A172 (cell line): ENCODE measurements at regions not wholly inside any gene's neighbourhood (a gene's known extent, or its start where the extent isn't known, plus 50 kb on each side); places are given as distances from the start of the nearest gene placed in this dataset.

Experiments used
- DNase-seq: peaks from one replicate; pipeline ENCODE4 v3.0.0-alpha.2; 2015; ENCODE audit warnings: low spot score

DNA sequence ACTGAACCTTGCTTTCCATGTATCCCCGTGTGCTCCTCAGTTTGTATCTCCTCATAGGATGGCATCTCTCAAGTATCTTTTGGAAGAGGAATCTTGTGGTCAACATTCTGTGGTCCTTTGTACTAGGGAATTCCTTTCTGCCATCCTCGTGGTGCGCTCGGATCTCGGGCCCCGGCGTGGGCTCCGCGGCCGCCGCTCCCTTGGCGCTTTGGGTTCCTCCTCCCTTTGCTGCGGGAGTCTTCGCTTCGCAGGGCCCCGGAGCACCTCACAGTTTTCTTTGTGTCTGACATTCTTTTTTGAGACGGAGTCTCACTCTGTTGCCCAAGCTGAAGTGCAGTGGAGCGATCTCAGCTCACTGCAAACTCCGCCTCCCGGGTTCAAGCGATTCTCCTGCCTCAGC is 264.7 kb downstream of the IRS2 start:
- no peak for DNase-seq

DNA sequence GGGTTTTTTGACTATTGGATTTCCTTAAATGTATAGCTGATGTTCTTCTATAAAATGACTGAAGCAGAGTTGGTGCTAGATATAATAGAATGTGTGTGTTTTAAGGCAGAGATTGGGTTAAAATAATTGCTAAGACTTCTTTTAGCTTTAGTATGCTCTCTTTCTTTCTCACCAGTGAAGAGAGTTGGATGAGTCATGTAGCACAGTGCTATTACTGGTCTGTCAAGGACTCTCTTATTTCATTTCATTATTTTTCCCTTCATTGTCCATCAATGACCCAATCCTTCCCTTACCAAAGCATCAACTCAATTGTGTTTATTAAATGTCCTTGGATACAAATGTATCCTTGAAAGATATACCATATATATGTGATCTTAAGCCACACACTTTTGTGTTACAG is 268.9 kb downstream of the IRS2 start:
- no peak for DNase-seq

DNA sequence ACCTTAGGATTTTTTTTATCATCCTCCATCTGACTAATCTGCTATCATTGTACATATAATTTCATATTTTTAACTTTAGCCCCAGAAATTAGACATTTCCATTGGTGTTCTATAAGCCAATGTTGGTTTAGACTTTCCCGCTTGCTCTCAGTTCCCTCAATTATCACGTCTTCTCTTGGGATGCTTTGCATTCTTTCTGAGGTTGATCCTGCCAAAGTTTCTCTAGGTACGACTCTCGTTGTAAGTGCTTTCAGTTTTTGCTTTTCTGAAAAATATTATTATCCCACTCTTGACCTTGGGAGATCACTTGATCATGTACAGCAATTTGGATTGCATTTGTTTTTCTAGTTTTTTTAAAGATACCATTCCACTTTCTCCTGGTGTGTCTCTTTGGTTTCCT is 270.2 kb downstream of the IRS2 start:
- no peak for DNase-seq

- DNase-seq: no peak
Measured at GRCh38 chr13:109510013-109510412, 276.4 kb downstream of the IRS2 start.

DNA sequence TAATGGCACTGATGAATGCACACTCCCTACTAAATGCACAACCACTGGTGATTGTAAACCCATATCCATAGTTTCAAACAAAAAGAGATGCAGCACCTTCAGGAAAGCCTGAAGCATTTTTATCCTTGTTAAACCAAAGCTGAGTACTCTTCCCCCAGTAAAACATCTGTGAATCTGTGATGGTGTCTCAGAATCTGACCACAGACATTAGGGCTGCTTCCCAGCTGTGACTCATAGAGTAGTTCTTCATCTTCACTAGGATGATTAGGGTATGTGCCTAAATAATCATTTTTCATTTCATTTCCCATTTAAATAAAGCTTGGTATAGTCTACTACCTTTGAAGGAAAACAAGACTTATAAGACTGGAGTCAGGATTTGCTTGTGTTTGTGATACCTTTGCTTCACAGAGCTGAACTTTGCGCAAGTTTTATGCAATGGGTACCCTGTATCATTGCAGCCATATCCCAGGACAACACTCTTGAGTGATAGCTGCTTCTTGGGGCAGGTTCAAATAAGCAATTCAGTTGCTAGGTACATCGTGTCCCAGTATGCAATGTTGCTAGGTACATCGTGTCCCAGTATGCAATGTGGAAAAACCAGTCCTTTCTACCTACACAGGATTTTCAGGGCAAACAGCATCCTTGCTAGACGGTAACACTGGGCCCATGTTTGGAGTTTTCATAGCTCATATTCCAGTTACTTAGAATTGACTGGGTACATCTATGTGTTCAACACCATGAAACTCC is 277.1 kb downstream of the IRS2 start:
- DNase-seq: peak; percentile 50

- DNase-seq: peak; percentile 10
Measured at GRCh38 chr13:109500146-109500773, 286.1 kb downstream of the IRS2 start.

DNA sequence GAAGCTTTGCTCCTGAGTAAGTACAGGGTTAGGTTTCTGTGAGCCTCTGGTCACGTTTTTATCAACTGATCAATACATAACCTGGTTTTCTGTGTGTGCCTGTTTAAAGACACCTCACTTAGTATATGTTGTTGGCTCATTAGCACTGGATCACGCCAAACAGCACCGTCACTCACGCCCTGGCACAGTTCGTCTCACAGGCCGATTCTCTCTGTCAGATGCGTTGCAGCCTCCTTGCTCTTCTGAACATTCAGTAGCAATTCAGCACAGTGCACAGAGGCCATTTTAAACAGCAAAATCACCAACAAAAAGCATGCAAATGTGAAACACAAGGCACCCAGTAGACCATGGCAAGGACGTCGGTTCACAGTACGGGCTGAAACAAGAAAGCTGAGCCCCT is 288.5 kb downstream of the IRS2 start:
- DNase-seq: no peak

GRCh38 chr13:109496216-109496615 is 290.2 kb downstream of the IRS2 start:
- DNase-seq: no peak

DNA sequence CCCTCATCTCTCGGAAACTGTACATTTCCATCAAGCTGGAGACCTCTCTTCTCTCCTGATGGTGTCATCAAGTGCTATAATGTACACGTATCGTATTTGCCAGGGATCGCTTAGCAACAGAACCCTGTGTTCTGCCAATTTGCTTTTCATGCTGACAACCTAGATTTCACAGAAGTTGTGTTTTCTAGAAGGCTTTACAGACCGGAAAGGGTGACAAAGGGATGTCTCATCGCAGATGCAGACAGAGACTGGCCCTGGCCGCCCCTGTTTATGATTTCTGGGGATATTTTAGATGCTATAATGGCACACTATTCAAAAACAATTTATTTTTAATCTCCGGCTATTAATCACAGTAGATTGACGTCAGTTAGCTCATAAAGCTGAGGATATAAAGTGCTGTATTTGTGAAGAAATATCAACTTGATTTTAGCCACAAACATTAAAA is 291.4 kb downstream of the IRS2 start:
- DNase-seq: peak; percentile 38

DNA sequence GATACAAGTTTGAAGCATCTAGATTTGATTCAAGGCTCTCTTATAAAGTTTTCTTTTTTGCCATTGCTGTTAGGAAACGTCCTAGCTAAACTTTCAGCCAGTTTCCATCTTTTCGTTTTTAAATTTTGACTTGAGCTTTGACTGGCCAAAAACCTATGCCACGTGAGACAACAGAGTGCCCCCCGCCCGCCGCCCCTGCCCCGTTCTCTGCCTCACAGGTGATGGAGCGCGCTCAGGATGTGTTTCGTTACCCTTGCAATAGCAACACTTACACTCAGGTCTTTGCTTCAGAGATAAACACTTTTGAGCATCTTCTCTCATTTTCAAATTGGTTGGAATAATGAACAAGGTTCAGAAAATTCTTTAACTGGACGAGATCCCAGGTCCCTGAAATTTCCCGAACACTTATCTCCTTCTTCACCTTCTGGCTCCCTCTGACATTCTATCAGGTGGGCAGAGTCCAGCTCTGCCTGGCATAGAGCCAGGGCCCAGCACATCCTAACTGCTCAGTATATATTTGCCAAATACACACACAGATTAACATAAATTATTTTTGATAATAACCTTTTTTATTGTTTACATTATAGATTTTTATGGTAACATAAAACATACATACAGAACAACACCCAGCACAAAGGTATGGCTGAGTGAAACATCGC is 301.1 kb downstream of the IRS2 start:
- DNase-seq: no peak

GRCh38 chr13:109483284-109483683 is 303.1 kb downstream of the IRS2 start:
- DNase-seq: no peak

DNA sequence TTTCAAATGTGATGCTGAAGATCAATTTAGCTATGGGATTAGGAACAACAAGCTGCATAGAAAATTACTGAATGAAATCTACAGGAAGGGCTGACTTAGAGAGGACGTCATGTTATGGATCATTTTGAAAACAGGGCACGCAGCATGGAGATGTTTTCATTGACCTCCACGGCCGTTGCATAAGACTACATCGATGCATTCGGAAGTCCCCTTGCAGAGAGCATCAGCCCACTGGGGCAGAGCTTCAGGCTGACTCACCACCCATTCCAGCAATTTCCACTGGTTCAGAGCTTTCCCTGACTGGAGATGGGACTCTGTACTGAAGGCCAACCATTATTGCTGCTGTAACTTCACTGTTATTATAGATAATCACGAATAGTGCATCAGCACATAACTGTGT is 305.3 kb downstream of the IRS2 start:
- no peak for DNase-seq

GRCh38 chr13:109480011-109480955 is 306.1 kb downstream of the IRS2 start:
- peak; percentile 6 for DNase-seq

DNA sequence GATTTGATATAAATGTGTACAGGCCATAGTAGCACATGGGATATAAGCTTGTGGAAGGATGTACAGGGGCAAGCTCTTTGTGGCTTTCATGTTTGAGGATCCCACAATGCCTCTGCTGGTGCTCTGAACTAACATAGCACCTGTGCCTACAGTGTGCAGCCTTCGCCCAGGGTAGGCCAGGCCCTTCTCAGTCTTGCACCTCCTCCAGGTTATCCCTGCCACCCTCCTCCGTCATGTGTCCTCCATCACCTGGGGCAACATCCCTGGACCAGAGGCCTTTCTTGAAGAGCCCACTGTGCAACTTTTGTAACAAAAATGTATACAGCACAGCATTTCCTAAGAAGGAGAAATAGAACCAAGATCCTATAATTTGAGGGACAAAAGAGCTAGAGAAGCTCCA is 306.8 kb downstream of the IRS2 start:
- DNase-seq: no peak

- DNase-seq: no peak
Measured at GRCh38 chr13:109476001-109476400, 310.4 kb downstream of the IRS2 start.

DNA sequence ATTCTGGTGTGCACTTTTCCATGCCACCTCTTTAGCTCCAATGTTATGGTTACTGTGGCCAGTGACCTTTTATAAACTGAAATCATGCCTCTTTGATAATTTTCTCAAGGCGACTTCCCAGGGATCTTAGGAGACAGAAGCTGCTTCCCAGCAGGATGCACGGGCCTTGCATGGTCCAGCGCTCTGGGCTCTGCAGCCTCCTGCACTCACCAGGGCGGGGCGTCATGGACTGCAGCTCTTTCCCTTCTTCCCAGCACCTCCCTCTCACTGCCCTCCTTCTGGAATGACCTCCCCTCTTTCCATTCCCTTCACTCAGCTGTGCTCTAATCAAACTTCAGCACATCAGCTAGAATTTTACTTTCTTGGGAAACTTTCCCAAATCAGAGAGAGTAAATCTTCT is 318.3 kb downstream of the IRS2 start:
- no peak for DNase-seq

DNA sequence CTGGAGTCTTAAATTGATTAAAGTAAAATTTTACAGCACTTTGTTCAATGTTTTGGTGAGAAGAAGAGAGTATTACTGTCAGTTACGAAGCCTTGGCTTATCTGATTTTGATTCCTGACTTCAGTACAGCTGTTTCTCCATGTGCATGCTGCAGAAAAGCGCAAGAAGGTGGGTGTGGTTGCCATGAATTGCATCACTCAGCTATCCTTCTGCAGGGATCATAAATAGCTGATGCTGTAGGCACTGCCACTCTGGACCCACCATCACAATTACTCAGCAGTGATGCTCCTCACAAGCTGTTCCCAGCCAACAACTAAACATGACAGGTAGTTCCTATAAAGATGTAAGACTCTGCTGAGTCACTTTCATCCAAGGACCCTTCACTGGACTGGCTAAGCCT is 321.2 kb downstream of the IRS2 start:
- DNase-seq: no peak

- DNase-seq: no peak
Measured at GRCh38 chr13:109454167-109454917, 332.0 kb downstream of the IRS2 start.

DNA sequence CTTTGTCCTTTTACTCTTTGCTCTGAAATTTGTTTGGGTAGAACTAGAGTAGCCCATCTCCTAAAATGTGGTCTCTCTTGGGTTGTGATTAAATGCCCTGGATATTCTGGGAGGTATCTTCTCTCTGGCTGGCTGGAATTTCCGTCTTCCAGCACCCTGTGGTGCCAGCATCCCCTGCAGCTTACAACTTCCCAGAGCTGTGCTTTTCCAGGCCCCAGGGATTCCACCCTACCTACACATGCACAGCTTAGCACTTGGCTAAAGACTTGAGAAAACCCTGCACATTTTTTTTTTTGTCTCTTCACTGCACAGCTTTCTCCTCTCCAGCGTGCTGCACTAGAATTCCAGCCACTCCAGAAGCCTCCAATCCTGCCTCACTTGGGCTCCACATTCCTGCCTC is 334.7 kb downstream of the IRS2 start:
- no peak for DNase-seq

DNA sequence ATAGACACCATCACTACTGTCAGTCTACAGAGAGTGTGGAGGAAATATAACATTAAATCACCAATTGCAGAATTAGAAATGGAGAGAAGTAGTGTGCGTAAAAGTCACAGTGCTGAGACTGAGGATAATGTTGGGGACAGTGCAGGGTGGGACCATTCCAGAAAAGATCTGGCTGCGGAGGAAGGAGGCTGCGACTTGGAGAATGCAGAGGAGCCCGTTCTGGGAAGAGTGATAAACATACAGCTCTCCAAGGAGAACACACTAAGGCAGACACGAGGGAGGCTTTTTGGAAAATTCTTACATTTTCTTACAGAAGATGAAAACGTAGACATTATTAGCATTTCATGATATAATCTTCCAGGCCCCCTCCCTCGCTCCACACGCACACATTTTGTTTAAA is 337.8 kb downstream of the IRS2 start:
- DNase-seq: no peak

DNA sequence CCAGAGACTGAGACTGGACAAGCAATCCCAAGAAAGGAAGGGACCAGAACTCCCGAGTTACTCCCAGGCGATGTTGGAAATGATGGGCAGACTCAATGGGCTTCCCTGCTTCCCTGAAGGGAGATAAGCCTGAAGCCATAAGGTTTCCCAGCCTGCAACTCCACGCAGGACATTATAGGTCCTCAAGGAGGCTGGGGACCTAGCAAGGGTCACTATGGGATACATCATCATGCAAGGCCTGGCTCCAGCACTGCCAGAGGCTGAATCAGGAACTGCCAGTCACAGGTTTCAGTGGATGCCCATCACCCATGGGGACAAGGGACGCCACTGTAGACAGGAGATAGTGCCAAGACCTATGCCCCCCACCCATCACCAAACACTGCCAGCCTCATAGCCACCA is 338.7 kb downstream of the IRS2 start:
- DNase-seq: peak; percentile 13
